ENCODE measurements at regions not wholly inside any gene's neighbourhood (a gene's known extent, or its start where the extent isn't known, plus 50 kb on each side); places are given as distances from the start of the nearest gene placed in this dataset.

DNA sequence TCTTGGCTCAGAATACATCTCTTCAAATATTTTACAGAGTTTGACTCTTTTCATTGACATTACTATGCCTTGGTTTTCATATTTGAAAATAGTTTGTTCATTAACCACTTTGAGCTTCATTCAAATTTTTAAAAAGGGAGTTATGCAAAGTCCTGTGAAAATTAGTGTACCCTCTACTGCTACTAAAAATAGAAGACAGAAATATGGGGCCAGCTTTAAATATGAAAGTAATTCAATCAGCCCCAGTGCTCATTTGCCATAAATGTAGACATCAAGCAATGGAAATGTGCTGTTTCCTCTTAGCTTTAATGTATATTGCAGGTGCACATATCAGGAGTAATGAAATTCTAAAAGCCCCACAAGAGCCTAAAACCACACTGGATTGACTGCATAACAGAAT is 218.7 kb downstream of the SPATA18 start:
- H3K9me3 ChIP-seq (ENCODE audit: control insufficient read depth in 4 of 4, low read length in 3 of 4): peaks cover 0 to 6% (median 4%) of the 10 kb centered on the region in 4 donors
- no peak for TF ChIP-seq REST (IDR thresholded peaks at IDR 0.05)
- TF ChIP-seq HNF4G (IDR thresholded peaks at IDR 0.05): no peak
- TF ChIP-seq JUND (IDR thresholded peaks at IDR 0.05): no peak
- TF ChIP-seq EGR1 (IDR thresholded peaks at IDR 0.05; ENCODE audit: low read depth in 2 of 2): no peak
- no peak for TF ChIP-seq YY1 (IDR thresholded peaks at IDR 0.05)
- no peak for TF ChIP-seq FOXA1 (IDR thresholded peaks at IDR 0.05)
- TF ChIP-seq RAD21 (IDR thresholded peaks at IDR 0.05): no peak
- TF ChIP-seq ZBTB33 (IDR thresholded peaks at IDR 0.05): no peak
- TF ChIP-seq TAF1 (conservative IDR thresholded peaks at IDR 0.05): no peak
- no peak for TF ChIP-seq FOXA2 (IDR thresholded peaks at IDR 0.05)
- no peak for TF ChIP-seq GABPA (IDR thresholded peaks at IDR 0.05 in 1 of 2, conservative IDR thresholded peaks at IDR 0.05 in 1 of 2)
- no peak for TF ChIP-seq CTCF (IDR thresholded peaks at IDR 0.05; ENCODE audit: low read depth, low read length, missing input control)
- TF ChIP-seq SP1 (IDR thresholded peaks at IDR 0.05): no peak
- TF ChIP-seq, protein P1, sequence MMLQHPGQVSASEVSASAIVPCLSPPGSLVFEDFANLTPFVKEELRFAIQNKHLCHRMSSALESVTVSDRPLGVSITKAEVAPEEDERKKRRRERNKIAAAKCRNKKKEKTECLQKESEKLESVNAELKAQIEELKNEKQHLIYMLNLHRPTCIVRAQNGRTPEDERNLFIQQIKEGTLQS (IDR thresholded peaks at IDR 0.05): no peak
- no peak for TF ChIP-seq MAX (IDR thresholded peaks at IDR 0.05)
- H3K4me1 ChIP-seq (ENCODE audit: control insufficient read depth in 4 of 4, insufficient read depth in 4 of 4, low read length in 3 of 4): no peaks in the 10 kb centered on the region
- DNase-seq (ENCODE audit: low spot score): no peak
- H3K36me3 ChIP-seq (ENCODE audit: control insufficient read depth in 4 of 4, insufficient read depth in 3 of 4, low read depth in 1 of 4, low read length in 3 of 4): no peaks in the 10 kb centered on the region
- no peaks in the 10 kb centered on the region for H3K27me3 ChIP-seq (ENCODE audit: control insufficient read depth in 4 of 4, insufficient read depth in 4 of 4, low read length in 3 of 4)
- H3K27ac ChIP-seq (ENCODE audit: low read depth in 1 of 2, low read length in 2 of 2): no peak overlapping the region
- no peak overlapping the region for H3K9ac ChIP-seq (ENCODE audit: low read depth in 1 of 2, low read length in 2 of 2)
- H3K4me3 ChIP-seq (ENCODE audit: low read depth in 1 of 3, low read length in 3 of 3): no peak overlapping the region

DNA sequence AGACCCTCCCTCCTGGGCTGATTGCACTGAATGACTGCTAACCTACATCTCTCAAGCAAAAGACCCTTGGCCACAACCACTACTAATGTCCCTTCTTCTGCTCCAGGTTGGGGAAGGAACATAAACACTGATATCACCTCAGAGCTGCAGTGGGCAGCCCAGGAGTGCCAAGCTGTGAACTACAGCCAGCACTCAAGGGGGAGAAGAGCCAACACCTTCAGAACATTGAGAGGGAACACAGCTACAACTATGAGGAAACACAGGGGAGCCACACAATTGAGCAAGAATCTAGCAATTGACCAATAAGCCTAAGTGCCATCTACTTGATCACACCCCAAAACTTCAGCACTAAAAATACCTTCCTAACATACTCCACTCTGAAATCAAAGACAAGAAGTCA is 222.8 kb downstream of the SPATA18 start:
- H3K4me1 ChIP-seq (ENCODE audit: control insufficient read depth in 4 of 4, insufficient read depth in 4 of 4, low read length in 3 of 4): no peaks in the 10 kb centered on the region
- no peak for DNase-seq (ENCODE audit: low spot score)
- TF ChIP-seq CTCF (IDR thresholded peaks at IDR 0.05; ENCODE audit: low read depth, low read length, missing input control) (no peak), HNF4G (IDR thresholded peaks at IDR 0.05) (no peak), REST (IDR thresholded peaks at IDR 0.05) (no peak), RXRA (IDR thresholded peaks at IDR 0.05) (no peak), GABPA (IDR thresholded peaks at IDR 0.05 in 1 of 2, conservative IDR thresholded peaks at IDR 0.05 in 1 of 2) (no peak), JUND (IDR thresholded peaks at IDR 0.05) (no peak), TAF1 (conservative IDR thresholded peaks at IDR 0.05) (no peak)
- H3K9ac ChIP-seq (ENCODE audit: low read depth in 1 of 2, low read length in 2 of 2): no peak overlapping the region
- no peak overlapping the region for H3K27ac ChIP-seq (ENCODE audit: low read depth in 1 of 2, low read length in 2 of 2)
- H3K36me3 ChIP-seq (ENCODE audit: control insufficient read depth in 4 of 4, insufficient read depth in 3 of 4, low read depth in 1 of 4, low read length in 3 of 4): no peaks in the 10 kb centered on the region
- peaks cover 0 to 6% (median 4%) of the 10 kb centered on the region in 4 donors for H3K9me3 ChIP-seq (ENCODE audit: control insufficient read depth in 4 of 4, low read length in 3 of 4)
- H3K4me3 ChIP-seq (ENCODE audit: low read depth in 1 of 3, low read length in 3 of 3): no peak overlapping the region
- H3K27me3 ChIP-seq (ENCODE audit: control insufficient read depth in 4 of 4, insufficient read depth in 4 of 4, low read length in 3 of 4): no peaks in the 10 kb centered on the region

Measured in liver (tissue), 7 donors.